ENCODE measurements at regions not wholly inside any gene's neighbourhood (a gene's known extent, or its start where the extent isn't known, plus 50 kb on each side); places are given as distances from the start of the nearest gene placed in this dataset.

- DNase-seq (no peak), ATAC-seq (ENCODE audit: low FRiP score) (no peak)
- 43 to 54% methylated on average over 5 of the region's 5 CpGs for WGBS, 2 donors
- Histone ChIP-seq H3K27ac (ENCODE audit: low read depth in 1 of 2, low read length in 2 of 2) (no peak overlapping the region), H3K9me3 (ENCODE audit: control insufficient read depth, low read length) (no peaks in the 10 kb centered on the region), H3K4me1 (ENCODE audit: control insufficient read depth in 1 of 2, insufficient read depth in 2 of 2, low read length in 2 of 2) (no peaks in the 10 kb centered on the region), H3K27me3 (ENCODE audit: control insufficient read depth in 1 of 2, insufficient read depth in 2 of 2, low read length in 1 of 2) (no peaks in the 10 kb centered on the region), H3K4me3 (ENCODE audit: low read length in 2 of 2) (no peak overlapping the region), H3K36me3 (ENCODE audit: control insufficient read depth in 1 of 2, insufficient read depth in 2 of 2, low read length in 1 of 2) (no peaks in the 10 kb centered on the region)
- intact Hi-C loops (cut with DNase I) = no loop called here
Observed at GRCh38 chr10:110361800-110362456, 57.2 kb upstream of the SMNDC1 start.

GRCh38 chr10:110363572-110364411 lies 59.1 kb upstream of the SMNDC1 start:
- 72% methylated on average over 20 of the region's 20 CpGs for WGBS, 2 donors
- H3K27ac ChIP-seq (ENCODE audit: low read depth in 1 of 2, low read length in 2 of 2) = no peak overlapping the region
- no peaks in the 10 kb centered on the region for H3K27me3 ChIP-seq (ENCODE audit: control insufficient read depth in 1 of 2, insufficient read depth in 2 of 2, low read length in 1 of 2)
- intact Hi-C loops (cut with DNase I) = no loop called here
- ATAC-seq (ENCODE audit: low FRiP score) (no peak), DNase-seq (peak in 1 of 2 donors; percentile 45)
- H3K4me3 ChIP-seq (ENCODE audit: low read length in 2 of 2) = no peak overlapping the region
- no peaks in the 10 kb centered on the region for H3K9me3 ChIP-seq (ENCODE audit: control insufficient read depth, low read length)
- no peaks in the 10 kb centered on the region for H3K36me3 ChIP-seq (ENCODE audit: control insufficient read depth in 1 of 2, insufficient read depth in 2 of 2, low read length in 1 of 2)
- H3K4me1 ChIP-seq (ENCODE audit: control insufficient read depth in 1 of 2, insufficient read depth in 2 of 2, low read length in 2 of 2) = no peaks in the 10 kb centered on the region

GRCh38 chr10:110364531-110364937 lies 59.8 kb upstream of the SMNDC1 start:
- Histone ChIP-seq H3K4me3 (ENCODE audit: low read length in 2 of 2) (no peak overlapping the region), H3K4me1 (ENCODE audit: control insufficient read depth in 1 of 2, insufficient read depth in 2 of 2, low read length in 2 of 2) (no peaks in the 10 kb centered on the region), H3K27ac (ENCODE audit: low read depth in 1 of 2, low read length in 2 of 2) (no peak overlapping the region), H3K27me3 (ENCODE audit: control insufficient read depth in 1 of 2, insufficient read depth in 2 of 2, low read length in 1 of 2) (no peaks in the 10 kb centered on the region), H3K36me3 (ENCODE audit: control insufficient read depth in 1 of 2, insufficient read depth in 2 of 2, low read length in 1 of 2) (no peaks in the 10 kb centered on the region), H3K9me3 (ENCODE audit: control insufficient read depth, low read length) (no peaks in the 10 kb centered on the region)
- intact Hi-C loops (cut with DNase I) = no loop called here
- no peak for DNase-seq
- no peak for ATAC-seq (ENCODE audit: low FRiP score)
- WGBS, 2 donors = 56 to 73% methylated on average over 3 of the region's 3 CpGs

- no peaks in the 10 kb centered on the region for H3K4me1 ChIP-seq (ENCODE audit: control insufficient read depth in 1 of 2, insufficient read depth in 2 of 2, low read length in 2 of 2)
- WGBS, 2 donors = 87 to 96% methylated on average over 9 of the region's 9 CpGs
- H3K9me3 ChIP-seq (ENCODE audit: control insufficient read depth, low read length) = no peaks in the 10 kb centered on the region
- no peak overlapping the region for H3K4me3 ChIP-seq (ENCODE audit: low read length in 2 of 2)
- DNase-seq = no peak
- no peaks in the 10 kb centered on the region for H3K36me3 ChIP-seq (ENCODE audit: control insufficient read depth in 1 of 2, insufficient read depth in 2 of 2, low read length in 1 of 2)
- ATAC-seq (ENCODE audit: low FRiP score) = no peak
- intact Hi-C loops (cut with DNase I) = no loop called here
- no peak overlapping the region for H3K27ac ChIP-seq (ENCODE audit: low read depth in 1 of 2, low read length in 2 of 2)
- no peaks in the 10 kb centered on the region for H3K27me3 ChIP-seq (ENCODE audit: control insufficient read depth in 1 of 2, insufficient read depth in 2 of 2, low read length in 1 of 2)
Observed at GRCh38 chr10:110365356-110366143, 60.8 kb upstream of the SMNDC1 start.

GRCh38 chr10:110366635-110367034 lies 61.9 kb upstream of the SMNDC1 start:
- DNase-seq = no peak
- Histone ChIP-seq H3K27ac (ENCODE audit: low read depth in 1 of 2, low read length in 2 of 2) (no peak overlapping the region), H3K4me1 (ENCODE audit: control insufficient read depth in 1 of 2, insufficient read depth in 2 of 2, low read length in 2 of 2) (no peaks in the 10 kb centered on the region), H3K9me3 (ENCODE audit: control insufficient read depth, low read length) (no peaks in the 10 kb centered on the region), H3K36me3 (ENCODE audit: control insufficient read depth in 1 of 2, insufficient read depth in 2 of 2, low read length in 1 of 2) (no peaks in the 10 kb centered on the region), H3K27me3 (ENCODE audit: control insufficient read depth in 1 of 2, insufficient read depth in 2 of 2, low read length in 1 of 2) (no peaks in the 10 kb centered on the region), H3K4me3 (ENCODE audit: low read length in 2 of 2) (no peak overlapping the region)
- intact Hi-C loops (cut with DNase I) = no loop called here
- no peak for ATAC-seq (ENCODE audit: low FRiP score)
- 92% methylated on average over 4 of the region's 4 CpGs for WGBS, 2 donors

GRCh38 chr10:110368002-110368401 lies 63.3 kb upstream of the SMNDC1 start:
- no peaks in the 10 kb centered on the region for H3K27me3 ChIP-seq (ENCODE audit: control insufficient read depth in 1 of 2, insufficient read depth in 2 of 2, low read length in 1 of 2)
- 64 to 65% methylated on average over 4 of the region's 4 CpGs for WGBS, 2 donors
- H3K27ac ChIP-seq (ENCODE audit: low read depth in 1 of 2, low read length in 2 of 2) = no peak overlapping the region
- no peak for DNase-seq
- intact Hi-C loops (cut with DNase I) = no loop called here
- H3K4me1 ChIP-seq (ENCODE audit: control insufficient read depth in 1 of 2, insufficient read depth in 2 of 2, low read length in 2 of 2) = no peaks in the 10 kb centered on the region
- no peak overlapping the region for H3K4me3 ChIP-seq (ENCODE audit: low read length in 2 of 2)
- H3K36me3 ChIP-seq (ENCODE audit: control insufficient read depth in 1 of 2, insufficient read depth in 2 of 2, low read length in 1 of 2) = no peaks in the 10 kb centered on the region
- no peaks in the 10 kb centered on the region for H3K9me3 ChIP-seq (ENCODE audit: control insufficient read depth, low read length)
- ATAC-seq (ENCODE audit: low FRiP score) = no peak

GRCh38 chr10:110368556-110368955 lies 63.8 kb upstream of the SMNDC1 start:
- no peak for DNase-seq
- WGBS, 2 donors = 56 to 57% methylated on average over 3 of the region's 3 CpGs
- ATAC-seq (ENCODE audit: low FRiP score) = no peak
- Histone ChIP-seq H3K4me3 (ENCODE audit: low read length in 2 of 2) (no peak overlapping the region), H3K9me3 (ENCODE audit: control insufficient read depth, low read length) (no peaks in the 10 kb centered on the region), H3K27me3 (ENCODE audit: control insufficient read depth in 1 of 2, insufficient read depth in 2 of 2, low read length in 1 of 2) (no peaks in the 10 kb centered on the region), H3K4me1 (ENCODE audit: control insufficient read depth in 1 of 2, insufficient read depth in 2 of 2, low read length in 2 of 2) (no peaks in the 10 kb centered on the region), H3K27ac (ENCODE audit: low read depth in 1 of 2, low read length in 2 of 2) (no peak overlapping the region), H3K36me3 (ENCODE audit: control insufficient read depth in 1 of 2, insufficient read depth in 2 of 2, low read length in 1 of 2) (no peaks in the 10 kb centered on the region)
- intact Hi-C loops (cut with DNase I) = no loop called here

GRCh38 chr10:110370006-110370405 lies 65.3 kb upstream of the SMNDC1 start:
- WGBS, 2 donors = 88 to 90% methylated on average over 4 of the region's 4 CpGs
- DNase-seq (no peak), ATAC-seq (ENCODE audit: low FRiP score) (no peak)
- intact Hi-C loops (cut with DNase I) = no loop called here
- no peaks in the 10 kb centered on the region for H3K36me3 ChIP-seq (ENCODE audit: control insufficient read depth in 1 of 2, insufficient read depth in 2 of 2, low read length in 1 of 2)
- H3K9me3 ChIP-seq (ENCODE audit: control insufficient read depth, low read length) = no peaks in the 10 kb centered on the region
- no peak overlapping the region for H3K4me3 ChIP-seq (ENCODE audit: low read length in 2 of 2)
- no peaks in the 10 kb centered on the region for H3K27me3 ChIP-seq (ENCODE audit: control insufficient read depth in 1 of 2, insufficient read depth in 2 of 2, low read length in 1 of 2)
- H3K27ac ChIP-seq (ENCODE audit: low read depth in 1 of 2, low read length in 2 of 2) = no peak overlapping the region
- H3K4me1 ChIP-seq (ENCODE audit: control insufficient read depth in 1 of 2, insufficient read depth in 2 of 2, low read length in 2 of 2) = no peaks in the 10 kb centered on the region
